Tibial nerve (tissue), 3 donors: ENCODE measurements at regions not wholly inside any gene's neighbourhood (a gene's known extent, or its start where the extent isn't known, plus 50 kb on each side); places are given as distances from the start of the nearest gene placed in this dataset.

Source experiments
- POLR2A ChIP-seq, 2 donors: fragments of 450-650 bp; IDR thresholded peaks; one replicate each; pipeline ENCODE4 v1.6.1; 2017; ENCODE audit warnings: antibody characterized with exemption in 2 of 2, mild to moderate bottlenecking in 2 of 2, moderate library complexity in 2 of 2
- TF ChIP-seq, protein P1 (sequence below), 5 experiments: fragments of 200-600 bp in 3 of 5; fragments of 450-650 bp in 2 of 5; sonication (generic) in 3 of 5; IDR thresholded peaks; one replicate each; pipeline ENCODE4 v1.5.1; 2016 to 2019; ENCODE audit warnings: antibody characterized with exemption in 5 of 5, mild to moderate bottlenecking in 3 of 5, moderate library complexity in 2 of 5

DNA sequence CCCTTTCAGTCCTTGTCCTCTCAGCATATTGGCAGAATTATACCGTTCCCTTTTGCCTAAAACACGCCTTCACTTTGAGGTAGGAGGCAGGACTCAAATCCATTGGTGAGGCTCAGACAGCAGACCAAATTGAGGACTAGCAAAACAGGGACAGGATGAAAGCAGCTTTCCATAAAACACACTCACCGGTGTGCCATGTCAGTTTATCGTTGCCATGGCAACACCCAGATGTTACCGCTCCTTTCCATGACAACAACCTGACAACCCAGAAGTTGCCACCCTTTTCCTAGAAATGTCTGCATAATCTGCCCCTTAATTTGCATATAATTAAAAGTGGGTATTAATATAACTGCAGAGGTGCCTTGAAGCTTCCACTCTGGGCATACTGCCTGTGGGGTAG, 730.4 kb downstream of the METTL4 start:
- no peak for TF ChIP-seq POLR2A (IDR thresholded peaks at IDR 0.05)
- TF ChIP-seq, protein P1, sequence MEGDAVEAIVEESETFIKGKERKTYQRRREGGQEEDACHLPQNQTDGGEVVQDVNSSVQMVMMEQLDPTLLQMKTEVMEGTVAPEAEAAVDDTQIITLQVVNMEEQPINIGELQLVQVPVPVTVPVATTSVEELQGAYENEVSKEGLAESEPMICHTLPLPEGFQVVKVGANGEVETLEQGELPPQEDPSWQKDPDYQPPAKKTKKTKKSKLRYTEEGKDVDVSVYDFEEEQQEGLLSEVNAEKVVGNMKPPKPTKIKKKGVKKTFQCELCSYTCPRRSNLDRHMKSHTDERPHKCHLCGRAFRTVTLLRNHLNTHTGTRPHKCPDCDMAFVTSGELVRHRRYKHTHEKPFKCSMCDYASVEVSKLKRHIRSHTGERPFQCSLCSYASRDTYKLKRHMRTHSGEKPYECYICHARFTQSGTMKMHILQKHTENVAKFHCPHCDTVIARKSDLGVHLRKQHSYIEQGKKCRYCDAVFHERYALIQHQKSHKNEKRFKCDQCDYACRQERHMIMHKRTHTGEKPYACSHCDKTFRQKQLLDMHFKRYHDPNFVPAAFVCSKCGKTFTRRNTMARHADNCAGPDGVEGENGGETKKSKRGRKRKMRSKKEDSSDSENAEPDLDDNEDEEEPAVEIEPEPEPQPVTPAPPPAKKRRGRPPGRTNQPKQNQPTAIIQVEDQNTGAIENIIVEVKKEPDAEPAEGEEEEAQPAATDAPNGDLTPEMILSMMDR (IDR thresholded peaks at IDR 0.05), result no peak
